ENCODE measurements at regions not wholly inside any gene's neighbourhood (a gene's known extent, or its start where the extent isn't known, plus 50 kb on each side); places are given as distances from the start of the nearest gene placed in this dataset.

- TF ChIP-seq EGR1 (IDR thresholded peaks at IDR 0.05; ENCODE audit: borderline replicate concordance, low read depth, low read length) (no peak), BRCA1 (IDR thresholded peaks at IDR 0.05; ENCODE audit: low read depth, low read length) (no peak), YY1 (IDR thresholded peaks at IDR 0.05; ENCODE audit: low read depth, low read length) (no peak), SAP30 (IDR thresholded peaks at IDR 0.05; ENCODE audit: insufficient read depth, insufficient replicate concordance, low read length) (no peak), RFX5 (IDR thresholded peaks at IDR 0.05; ENCODE audit: borderline replicate concordance, low read depth, low read length) (no peak), ASH2L (IDR thresholded peaks at IDR 0.05; ENCODE audit: low read length) (peak; percentile 37)
- TF ChIP-seq, protein P1, sequence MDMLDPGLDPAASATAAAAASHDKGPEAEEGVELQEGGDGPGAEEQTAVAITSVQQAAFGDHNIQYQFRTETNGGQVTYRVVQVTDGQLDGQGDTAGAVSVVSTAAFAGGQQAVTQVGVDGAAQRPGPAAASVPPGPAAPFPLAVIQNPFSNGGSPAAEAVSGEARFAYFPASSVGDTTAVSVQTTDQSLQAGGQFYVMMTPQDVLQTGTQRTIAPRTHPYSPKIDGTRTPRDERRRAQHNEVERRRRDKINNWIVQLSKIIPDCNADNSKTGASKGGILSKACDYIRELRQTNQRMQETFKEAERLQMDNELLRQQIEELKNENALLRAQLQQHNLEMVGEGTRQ (IDR thresholded peaks at IDR 0.05; ENCODE audit: low read length) = no peak
Measured at GRCh38 chr3:117398141-117398899, 688.7 kb downstream of the TUSC7 start (continued).
